HG02610 (cell line): ENCODE measurements at regions not wholly inside any gene's neighbourhood (a gene's known extent, or its start where the extent isn't known, plus 50 kb on each side); places are given as distances from the start of the nearest gene placed in this dataset.
"Not testable (repeated sequence)": the region's sequence is repeated elsewhere in the genome, so short reads cannot be mapped to it uniquely, and the experiment has no call there.

Source experiments
- ATAC-seq: cut with Tn5 transposase; IDR thresholded peaks from one replicate; pipeline ENCODE4 v1.9.1; 2021; ENCODE audit warnings: mild to moderate bottlenecking, moderate library complexity; ENCODE audit not compliant: unreplicated experiment

DNA sequence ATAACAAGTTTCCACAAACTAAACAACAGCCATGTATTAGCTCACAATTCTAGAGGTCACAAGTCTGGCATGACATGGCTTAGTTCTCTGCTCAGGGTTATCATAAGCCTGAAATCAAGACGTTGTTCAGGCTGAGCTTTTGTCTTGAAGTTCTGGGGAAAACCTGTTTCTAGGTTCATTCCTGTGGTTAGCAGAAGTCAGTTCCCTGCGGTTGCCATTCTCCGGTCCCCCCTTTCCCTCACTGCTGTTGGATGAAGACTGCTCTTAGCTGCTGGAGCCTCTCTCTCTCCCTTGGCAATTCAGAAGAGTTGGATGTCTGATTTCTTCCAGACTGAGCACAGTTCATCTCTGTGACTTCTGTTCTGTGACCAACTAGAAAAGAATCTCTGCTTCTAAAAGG, 962.6 kb downstream of the PCDH7 start:
- ATAC-seq, result no peak

DNA sequence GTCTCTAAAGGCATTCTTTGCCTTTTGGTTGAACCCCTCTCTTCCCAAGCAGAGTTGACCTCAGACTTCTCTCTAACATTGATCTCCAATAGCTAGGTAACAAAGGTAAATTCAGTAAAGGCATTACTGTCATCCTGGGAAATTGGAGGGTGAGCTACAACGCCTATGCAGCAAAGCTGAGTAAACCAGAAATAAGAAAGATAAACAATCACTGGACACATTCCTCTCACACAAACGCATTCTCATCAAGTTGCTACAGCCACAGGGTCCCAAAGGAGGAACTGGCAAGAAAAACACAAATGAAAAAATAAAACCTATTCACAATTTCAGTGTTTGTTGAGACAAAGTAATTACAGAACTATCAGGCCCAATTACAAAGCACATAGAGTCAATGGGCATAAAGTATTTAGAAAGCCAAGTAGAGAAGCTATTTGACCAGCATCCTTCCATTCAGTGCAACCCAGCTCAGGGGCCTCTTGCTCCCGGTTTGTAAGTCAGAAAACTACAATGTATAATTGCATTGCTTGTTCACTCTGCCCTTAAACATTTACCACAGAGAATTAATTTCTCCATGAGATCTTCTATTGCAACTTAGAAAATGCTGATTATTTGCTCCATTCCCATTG, 967.7 kb downstream of the PCDH7 start:
- ATAC-seq, result no peak

DNA sequence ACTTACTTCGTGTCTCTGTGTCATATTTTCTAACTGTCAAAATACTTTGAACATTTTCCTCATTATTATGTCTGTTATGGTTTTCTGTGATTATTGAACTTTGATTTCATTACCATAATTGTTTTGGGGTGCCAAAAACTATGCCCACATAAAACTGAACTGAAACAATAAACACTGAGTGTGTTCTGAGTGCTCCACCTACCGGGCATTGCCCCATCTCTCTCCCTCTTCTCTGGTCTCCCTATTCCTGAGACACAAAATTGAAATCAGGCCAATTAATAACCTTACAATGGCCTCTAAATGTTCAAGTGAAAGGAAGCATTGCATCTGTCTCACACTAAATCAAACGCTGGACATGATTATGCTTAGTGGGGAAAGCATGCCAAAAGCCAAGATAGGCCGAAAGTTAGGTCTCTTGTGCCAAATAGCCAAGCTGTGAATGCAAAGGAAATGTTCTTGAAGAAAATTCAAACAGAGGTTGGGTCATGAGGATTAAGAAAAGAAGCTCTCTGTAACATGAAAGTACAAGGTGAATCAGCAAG, 972.3 kb downstream of the PCDH7 start:
- ATAC-seq, result no peak

DNA sequence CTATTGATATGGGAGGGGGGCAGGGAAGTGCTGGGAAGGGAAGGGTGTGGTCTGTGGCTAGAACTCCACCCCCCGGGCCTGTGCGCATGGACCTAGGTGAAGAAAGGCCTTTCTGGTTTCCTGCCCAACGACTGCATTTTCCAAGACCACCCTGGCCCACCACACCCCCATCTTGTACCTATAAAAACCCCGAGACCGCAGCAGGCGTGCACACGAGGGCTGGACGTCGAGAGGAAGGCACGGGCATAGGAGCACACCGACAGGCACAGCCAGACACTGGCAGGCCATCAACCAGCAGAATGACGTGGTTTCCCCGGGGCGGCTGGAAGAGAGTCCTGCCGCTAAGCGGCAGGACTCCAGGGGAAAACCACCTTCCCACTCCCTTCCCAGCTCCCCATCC, 981.1 kb downstream of the PCDH7 start:
- ATAC-seq, result no peak

DNA sequence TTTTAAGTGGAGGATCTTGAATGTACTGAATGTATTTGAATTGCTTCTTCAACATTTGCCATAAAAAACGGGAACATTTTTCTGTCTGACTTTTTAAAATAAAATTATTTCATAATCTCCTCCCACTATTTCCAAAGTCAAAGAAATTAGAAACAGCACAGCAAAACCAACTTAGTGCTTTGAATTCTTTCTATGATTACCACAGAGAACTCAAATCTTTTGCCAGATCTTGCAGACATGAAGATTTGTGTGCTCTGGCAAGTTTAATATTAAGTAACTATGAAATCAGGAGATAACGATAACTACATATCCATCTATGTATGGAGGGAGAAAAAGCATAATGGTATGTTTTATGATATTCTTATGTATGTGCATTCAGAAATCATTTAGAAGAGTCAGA, 982.2 kb downstream of the PCDH7 start:
- no peak for ATAC-seq

DNA sequence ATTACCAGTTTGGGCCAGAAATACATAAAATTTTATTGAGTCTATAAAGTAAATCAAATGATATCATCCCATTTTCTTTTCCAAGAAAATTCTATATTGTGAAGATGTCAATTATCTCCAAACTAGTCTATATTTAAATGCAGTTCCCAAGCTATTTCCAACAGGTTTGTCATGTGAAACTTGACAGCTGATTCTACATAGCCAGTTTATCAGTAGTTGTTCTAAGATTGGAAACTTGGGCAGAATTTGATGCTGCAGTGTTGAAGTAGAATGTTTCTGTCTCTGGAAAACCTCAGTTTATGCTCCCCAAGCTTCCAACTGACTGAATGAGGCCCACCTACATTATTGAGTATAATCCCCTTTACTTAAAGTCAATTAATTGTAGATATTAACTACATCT, 994.1 kb downstream of the PCDH7 start:
- ATAC-seq, result no peak

DNA sequence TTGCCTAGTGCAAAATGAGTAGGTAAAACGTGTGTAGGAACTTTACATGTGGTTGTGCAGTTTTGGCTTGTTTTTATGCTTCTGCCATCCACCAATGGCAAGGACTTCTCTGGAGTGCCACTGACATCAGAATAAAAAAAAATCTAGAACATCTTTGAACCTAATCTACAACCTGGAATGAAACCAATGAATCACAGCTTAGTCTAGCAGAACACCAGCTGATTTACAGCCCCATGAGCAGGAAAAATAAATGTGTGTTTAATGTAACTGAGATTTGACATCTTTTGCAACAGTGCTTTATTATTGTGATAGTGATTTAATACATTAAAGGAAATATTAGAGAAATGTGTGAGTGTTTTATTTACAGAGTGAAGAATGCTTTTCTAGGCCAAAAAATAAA, 995.1 kb downstream of the PCDH7 start:
- ATAC-seq, result no peak

DNA sequence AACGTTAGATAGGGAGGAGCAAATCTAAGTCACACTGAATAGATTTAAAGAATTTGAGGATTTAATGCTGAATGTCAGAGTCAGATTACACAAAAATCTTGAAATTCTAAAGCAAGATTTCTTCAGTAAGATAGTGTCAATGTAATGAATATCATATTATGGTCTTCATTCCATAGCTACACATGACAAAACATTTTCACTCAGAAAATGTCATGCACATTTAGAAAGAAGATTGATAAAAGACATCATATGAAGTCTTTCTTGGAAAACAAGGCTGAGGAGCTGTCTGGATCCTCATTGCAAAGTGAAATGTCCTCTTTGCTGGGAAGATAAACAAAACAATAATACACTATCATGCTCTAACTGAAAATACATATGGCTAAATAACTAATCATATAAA, 1006.9 kb downstream of the PCDH7 start:
- no peak for ATAC-seq

DNA sequence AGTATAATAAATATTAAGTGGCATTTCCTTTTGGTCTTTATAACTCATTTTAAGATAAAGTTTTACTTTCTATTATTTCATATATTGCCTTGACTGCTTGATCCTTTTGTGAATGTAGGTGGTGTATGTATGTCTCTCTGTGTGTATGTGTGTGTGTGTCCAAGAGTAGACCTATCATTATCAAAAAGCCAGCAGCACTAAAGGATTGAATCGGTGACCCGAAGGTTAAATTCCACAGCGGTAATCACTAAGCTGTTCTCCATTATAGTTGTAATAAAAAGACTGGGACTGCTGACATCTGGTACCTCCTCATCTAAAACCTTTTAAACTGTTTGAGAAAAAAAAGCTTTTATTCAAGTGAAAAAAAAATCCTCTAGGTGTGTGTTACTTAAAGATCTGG, 1014.8 kb downstream of the PCDH7 start:
- no peak for ATAC-seq

DNA sequence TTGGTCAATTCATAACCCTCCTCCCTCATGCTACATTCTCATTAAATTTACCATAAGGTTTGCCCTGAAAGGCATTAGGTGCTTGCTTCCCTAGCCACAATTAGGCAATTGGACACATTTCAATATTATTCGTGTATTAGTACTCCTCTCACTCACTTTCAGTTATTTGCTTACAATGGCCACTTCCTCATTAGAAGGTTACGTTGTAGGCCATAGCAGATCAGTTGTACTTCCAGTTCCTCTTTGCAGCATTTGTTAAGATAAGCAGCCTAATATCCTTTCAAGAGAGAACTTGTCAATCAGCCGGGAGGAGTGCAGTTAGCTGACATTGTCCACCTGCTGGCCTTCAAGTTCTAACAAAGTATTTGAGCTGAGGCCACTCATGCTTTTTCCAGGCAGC, 1017.2 kb downstream of the PCDH7 start:
- ATAC-seq, result peak; percentile 57

DNA sequence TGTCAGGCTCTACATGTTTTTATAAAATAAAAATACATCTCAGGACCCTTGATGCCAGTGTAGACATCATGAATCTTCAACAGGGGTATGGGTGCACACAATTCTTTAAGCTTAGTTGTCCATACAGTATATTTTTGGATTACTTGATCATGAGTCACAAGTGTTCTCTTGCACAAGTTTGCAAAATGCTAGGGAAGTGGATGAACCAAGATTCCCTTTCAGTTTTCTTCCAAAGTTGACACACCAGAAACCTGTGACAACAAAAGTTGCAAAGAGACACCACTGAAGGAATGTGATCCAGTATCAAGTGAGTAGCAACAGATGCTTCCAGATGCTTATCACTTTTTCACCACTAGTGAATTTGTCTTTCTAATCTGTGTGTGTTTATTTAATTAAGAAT, 1021.2 kb downstream of the PCDH7 start:
- no peak for ATAC-seq

DNA sequence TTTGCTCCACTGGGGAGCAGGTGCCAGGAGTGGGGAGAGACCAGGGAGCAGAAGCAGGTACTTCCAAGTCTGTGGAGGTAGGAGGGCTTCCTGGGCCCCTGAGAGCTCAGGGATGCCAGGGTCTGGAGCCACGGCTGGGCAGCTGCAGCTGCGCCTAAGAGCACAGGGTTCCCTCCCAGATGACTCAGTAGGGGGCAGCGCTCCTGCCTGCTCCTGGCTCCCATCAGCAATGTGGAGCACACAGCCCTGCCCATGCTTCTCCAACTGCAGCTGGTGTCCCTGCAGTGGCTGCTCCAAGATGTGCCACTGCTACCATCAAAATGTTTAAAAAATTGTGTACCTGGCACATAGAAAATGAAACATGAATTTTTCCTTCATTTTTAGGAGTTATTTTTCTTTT, 1028.2 kb downstream of the PCDH7 start:
- ATAC-seq, result no peak

DNA sequence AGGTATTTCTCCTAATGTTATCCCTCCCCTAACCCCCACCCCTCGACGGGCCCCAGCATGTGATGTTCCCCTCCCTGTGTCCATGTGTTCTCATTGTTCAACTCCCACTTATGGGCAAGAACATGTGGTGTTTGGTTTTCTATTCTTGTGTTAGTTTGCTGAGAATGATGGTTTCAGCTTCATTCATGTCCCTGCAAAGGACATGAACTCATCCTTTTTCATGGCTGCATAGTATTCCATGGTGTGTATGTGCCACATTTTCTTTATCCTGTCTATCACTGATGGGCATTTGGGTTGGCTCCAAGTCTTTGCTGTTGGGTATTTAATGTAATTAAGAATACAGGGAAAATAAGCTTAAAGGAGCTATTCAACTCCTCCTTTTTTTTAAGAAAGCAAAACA, 1030.4 kb downstream of the PCDH7 start:
- not testable (repeated sequence) for ATAC-seq

DNA sequence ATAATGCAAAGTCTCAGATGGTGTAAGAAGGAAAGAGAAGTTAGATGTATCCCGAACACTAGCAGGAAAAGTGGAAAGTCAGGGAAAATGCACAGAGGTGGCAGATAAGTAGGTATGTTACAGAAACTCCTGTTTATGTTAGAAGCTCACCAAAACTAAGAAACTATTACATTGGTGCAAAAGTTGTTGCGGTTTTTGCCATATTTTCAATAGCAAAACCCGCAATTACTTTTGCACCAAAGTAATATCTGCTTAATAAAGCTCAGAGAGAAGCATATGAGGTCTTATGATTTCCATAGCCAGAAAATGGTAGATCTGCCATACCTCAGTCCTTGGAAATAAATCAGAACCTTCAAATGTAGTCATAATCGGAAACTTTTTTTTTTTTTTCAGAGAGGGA, 1035.6 kb downstream of the PCDH7 start:
- no peak for ATAC-seq

DNA sequence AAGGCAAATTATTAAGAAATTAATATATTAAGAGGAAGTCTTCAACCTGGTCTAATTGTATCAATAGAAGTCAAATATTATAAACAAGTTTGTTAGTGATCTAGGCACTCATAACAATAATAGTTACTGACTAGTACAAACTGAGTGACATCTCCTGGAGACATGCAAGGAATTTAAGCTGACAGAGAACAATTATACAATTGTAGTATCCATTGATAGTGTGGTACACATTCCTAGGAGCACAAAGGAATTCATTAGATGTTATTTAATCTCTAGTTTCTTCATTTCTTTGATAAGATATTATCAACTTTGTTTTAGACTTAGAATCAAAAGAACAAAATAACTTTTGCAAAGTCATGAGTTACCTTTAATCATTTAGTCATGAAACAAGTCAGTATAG, 1048.6 kb downstream of the PCDH7 start:
- no peak for ATAC-seq

DNA sequence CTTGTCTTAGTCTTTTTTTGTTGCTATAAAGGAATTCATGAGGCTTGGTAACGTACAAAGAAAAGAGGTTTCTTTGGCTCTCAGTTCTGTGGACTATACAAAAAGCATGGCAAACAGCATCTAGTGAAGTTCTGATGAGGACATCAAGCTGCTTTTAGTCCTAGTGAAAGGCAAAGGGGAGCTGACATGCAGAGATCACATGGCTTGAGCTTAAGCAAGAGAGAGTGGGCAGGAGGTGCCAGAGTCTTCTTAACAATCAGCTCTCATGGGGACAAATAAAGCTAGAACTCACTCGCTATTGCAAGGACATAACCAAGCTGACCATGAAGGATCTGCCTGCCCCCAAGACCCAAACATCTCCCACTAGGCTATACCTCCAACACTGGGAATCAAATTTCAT, 1063.1 kb downstream of the PCDH7 start:
- no peak for ATAC-seq

DNA sequence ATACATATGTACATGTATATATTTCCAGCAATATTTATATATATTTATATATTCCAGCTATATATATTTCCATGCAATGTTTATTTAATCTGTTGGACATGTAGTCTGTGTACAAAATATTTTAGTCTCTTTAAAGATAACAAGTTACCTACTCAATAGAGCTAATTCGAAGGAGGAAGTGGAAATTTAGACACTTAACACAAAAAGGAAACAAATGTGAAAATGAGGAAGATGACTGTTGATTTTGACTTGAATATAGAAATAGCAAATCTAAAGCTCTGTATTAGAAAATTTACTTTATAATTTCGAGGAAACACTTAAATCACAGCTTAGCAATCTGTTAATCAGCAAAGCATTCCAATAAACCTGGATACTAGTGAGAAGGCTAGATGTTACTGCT, 1064.4 kb downstream of the PCDH7 start:
- no peak for ATAC-seq

DNA sequence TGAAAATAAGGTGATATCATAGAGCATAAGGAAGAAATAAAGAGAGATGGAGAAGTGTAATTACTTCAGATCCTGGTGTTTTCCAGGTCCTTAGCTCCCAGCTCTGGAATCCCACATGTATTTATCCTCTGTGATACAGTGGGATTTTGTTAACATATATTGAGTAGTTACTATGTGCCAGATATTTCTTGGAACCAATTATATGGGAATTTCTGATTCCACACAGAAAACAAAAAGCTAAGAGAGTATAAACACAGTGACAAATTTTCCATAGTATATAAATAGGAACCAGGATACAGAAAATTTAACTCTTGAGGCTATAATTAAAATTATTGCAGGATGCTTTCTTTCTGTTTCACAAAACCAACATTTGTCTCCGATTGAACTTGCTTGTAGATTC, 1067.5 kb downstream of the PCDH7 start:
- no peak for ATAC-seq

DNA sequence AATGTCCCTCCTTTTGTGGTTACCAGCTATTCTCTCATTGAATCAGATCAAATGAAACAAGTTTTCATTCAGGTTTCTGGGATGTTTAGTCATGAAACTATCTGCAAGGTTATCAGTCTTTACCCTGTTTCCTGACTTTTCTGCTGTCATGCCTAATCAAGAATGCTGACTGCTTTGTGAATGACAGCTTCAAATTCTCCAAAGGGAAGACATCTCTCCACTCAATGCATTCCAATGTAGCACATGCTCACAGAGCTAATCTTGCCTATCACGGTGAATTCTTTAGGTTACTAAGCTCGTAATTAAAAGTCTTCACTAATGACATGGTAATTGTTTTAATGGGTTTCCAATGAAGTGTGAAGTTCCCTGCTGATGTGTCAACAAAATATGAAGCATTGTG, 1068.5 kb downstream of the PCDH7 start:
- no peak for ATAC-seq

DNA sequence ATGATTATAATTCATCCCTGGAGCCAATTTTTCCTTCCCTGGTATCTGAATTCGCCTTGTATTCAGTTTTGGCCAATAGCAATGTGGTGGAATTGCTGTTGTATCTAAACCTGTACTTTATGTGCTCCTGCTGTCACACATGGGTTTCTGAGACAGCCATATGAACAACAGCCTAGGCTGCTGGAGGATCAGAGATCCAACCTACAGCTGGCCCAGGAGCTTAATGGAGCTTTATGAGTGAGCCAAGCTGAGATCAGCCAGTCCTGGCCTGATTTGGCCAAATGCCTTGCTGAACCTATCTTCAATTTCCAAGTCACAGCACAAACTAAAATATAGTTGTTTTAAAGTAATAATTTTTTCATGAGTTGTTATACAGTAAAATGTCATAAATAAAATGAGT, 1071.5 kb downstream of the PCDH7 start:
- ATAC-seq, result no peak

DNA sequence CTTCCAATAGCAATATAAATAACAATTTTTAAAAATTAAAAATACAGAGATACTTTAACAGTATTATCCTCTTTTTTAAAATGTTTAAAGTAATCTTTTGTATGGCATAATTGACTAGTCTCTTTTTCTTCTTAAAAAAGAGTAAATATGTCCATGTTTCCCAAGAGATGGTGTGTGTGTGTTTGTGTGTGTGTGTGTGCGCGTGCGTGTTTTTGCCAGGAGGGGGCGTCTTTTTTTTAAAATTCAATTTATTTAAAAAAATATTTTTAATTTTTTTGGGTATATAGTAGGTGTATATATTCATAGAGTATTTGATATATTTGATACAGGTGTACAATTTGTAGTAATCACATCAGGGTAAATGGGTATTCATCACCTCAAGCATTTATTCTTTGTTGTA, 1073.7 kb downstream of the PCDH7 start:
- no peak for ATAC-seq

DNA sequence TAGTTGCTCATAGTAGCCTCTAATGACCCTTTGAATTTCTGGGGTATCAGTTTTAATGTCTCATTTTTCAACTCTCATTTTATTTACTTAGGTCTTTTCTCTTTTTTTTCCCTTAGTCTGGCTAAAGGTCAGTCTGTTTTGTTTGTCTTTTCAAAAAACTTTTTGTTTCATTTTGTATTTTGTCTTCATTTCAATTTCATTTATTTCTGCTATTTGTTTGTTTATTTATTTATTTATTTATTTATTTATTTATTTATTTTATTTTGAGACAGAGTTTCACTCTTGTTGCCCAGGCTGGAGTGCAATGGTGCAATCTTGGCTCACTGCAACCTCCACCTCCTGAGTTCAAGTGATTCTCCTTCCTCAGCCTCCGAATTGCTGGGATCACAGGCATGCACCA, 1076.9 kb downstream of the PCDH7 start:
- ATAC-seq, result not testable (repeated sequence)

DNA sequence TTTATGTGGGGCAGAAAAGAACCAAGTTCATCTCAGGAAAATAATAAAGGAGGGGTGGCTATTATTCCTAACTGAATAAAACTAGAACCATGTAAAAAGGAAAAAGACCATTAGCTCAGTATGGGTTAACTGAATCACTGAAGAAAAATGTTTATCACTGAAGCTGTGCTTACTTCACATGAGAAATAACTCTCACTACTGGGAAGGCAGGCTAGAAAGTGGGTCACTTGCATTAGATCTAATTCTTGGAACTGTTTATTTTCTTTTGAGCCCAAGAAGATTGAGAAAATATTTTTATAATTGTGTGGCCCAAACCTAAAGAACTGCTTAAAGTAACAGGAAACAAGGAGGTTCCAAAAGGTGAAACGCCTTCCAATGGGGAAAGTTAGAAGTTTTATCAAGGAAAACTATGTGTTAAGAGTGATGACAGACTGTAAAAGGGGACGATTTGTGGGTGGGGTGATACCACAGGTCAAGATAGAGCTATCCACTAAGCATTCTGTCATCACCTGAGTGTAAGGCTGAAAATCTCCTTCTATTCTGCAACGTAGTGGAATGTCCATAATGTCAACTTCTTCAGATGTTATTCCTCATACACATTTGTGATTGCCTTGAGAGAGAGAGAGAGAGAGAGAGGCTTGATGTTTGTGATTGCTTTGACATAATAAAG, 1083.5 kb downstream of the PCDH7 start:
- ATAC-seq, result no peak
